ENCODE measurements at regions not wholly inside any gene's neighbourhood (a gene's known extent, or its start where the extent isn't known, plus 50 kb on each side); places are given as distances from the start of the nearest gene placed in this dataset.

- no peak for DNase-seq
Measured at GRCh38 chr10:58885146-58885545, 291.3 kb upstream of the PHYHIPL start.

DNA sequence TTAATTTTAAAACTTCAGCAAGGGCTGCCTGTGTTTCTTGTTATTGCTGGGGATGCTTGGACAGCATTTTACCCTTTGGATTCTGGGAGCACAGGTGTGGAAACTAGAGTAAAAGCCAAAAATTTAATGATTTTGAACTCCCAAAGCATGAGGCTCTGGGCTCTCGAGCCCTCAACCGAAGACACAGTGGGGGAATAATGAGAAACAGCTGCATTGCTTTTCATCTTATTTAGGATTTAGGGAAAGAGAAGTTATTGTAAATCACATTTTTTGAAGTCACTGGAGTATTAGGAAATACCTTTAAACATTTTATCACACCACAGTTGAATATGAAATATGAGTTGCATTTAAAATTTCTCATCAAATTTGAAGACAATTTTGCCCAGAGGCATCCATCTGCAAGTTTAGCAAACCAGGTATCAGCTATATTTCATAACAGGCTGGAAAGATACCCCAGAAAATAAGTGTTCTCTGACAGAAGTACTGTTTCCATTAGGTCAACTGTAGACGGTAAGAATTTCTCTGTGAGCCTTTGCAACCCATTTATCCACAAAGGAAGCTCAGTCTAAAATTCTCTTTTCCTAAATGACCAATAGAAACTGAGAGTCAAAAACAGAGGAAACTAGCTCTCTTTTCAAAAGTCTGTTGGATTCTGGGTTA is 290.6 kb upstream of the PHYHIPL start:
- DNase-seq, result no peak

- peak; percentile 54 for DNase-seq
Measured at GRCh38 chr10:58886406-58886805, 290.0 kb upstream of the PHYHIPL start.

DNA sequence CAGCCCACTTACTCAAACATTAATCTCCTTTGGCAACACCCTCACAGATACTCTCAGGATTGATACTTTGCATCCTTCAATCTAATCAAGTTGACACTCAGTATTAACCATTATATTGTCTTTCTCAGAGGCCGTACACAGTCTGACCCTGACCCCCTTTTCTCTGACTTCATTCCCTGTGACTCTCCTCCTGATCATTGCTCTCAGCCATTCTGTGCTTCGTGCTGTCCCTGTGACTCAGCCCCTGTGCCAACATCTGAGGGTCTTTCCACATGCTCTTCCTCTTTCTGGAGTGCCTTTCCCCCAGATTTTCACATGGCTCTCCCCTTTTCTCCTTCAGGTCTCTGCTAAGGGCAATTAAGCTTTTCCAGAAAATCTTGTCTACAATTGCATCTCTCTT is 289.0 kb upstream of the PHYHIPL start:
- DNase-seq, result no peak

DNA sequence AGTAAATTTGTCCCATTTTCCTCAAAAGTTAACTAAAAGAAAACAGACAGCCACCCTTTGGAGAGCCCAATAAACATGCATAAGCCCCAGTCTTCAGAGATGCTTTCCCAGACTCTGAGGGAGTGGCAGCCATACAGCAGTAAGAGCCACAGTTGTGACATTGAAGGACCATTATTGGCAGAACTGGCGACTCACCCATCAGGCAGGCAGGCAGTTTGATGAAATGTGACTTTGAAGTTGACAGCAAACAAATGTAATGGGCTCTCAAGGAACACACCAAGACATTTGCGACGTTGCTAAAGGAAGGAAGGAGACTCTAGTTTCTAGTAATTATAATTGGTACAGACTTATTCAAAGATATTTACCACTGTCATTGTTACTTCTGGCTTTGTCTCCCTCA is 287.5 kb upstream of the PHYHIPL start:
- no peak for DNase-seq

- no peak for DNase-seq
Measured at GRCh38 chr10:58892031-58892531, 284.4 kb upstream of the PHYHIPL start.

GRCh38 chr10:58894929-58895328 is 281.5 kb upstream of the PHYHIPL start:
- DNase-seq, result no peak

DNA sequence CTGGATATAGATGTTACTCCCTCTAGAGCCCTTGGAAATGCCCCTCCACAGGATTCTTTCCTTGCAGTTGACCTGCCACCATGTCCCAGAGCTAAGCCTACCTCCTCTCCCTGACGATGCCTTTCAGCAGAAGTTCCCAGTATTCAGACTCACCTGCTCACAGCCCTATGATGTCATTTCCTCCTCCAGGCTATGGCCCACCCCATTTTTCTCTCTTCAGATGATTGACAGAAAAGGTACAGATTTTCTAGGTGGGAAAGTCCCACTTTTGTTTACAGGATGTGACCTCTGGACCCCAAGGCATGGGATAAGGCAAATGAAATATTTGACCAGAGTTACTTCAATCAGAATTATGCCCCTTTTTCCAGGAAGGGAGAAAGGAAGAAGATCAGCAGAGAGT is 280.2 kb upstream of the PHYHIPL start:
- DNase-seq, result no peak

DNA sequence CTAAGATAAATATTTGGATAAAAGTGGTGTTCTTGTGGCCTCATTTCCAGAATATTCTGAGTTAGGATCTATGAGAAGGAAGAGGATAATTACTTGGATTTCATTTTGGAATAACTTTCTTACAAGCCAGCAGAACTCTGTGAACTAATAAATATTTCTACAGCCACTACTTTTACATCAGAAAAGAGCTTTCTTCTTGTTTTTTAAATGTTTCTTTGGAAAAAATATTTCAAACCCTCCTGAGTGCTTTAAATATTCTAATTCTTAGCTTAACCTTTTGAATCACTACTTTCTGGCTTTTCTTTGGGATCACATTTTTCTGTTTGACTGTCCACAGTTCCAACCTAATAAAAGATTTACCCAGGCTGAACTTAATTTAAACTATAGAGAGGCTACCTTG is 279.2 kb upstream of the PHYHIPL start:
- DNase-seq, result no peak

- DNase-seq, result no peak
Measured at GRCh38 chr10:58897708-58898107, 278.7 kb upstream of the PHYHIPL start.

DNA sequence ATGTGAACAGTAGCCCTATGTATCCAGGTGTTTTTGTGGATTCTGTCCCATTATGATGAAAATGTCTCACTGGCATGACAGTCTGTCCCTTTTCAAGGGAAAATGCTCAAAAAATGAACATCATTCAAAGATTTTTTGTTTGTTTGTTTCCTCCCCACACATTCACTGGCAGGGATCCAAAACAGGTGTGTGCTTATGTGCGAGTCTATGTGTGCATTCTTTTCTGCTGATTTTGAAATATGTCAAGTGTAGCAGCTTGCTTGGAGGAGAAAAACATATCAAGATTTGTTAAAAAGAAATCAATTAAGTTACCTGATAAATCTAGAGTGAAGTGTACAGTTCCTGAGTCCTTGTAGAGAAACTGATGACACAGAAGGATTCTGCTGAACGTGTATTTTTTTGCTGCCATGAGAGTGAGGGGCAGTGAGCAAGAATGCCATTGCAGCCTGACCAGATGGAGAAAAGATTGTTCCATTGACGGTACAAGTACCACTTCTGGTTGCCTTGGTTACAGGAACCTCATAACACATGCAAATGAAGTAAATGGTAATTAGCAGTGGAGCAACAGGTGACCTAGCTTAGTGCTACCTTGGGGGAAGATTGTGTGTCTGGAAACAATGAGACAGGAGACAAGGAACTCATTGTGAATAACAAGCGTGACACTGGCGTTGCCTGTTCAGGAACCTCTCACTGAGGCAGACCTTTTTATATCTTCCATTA is 277.4 kb upstream of the PHYHIPL start:
- no peak for DNase-seq

- DNase-seq, result no peak
Measured at GRCh38 chr10:58901092-58901646, 275.3 kb upstream of the PHYHIPL start.

GRCh38 chr10:58903071-58903470 is 273.4 kb upstream of the PHYHIPL start:
- DNase-seq, result no peak

DNA sequence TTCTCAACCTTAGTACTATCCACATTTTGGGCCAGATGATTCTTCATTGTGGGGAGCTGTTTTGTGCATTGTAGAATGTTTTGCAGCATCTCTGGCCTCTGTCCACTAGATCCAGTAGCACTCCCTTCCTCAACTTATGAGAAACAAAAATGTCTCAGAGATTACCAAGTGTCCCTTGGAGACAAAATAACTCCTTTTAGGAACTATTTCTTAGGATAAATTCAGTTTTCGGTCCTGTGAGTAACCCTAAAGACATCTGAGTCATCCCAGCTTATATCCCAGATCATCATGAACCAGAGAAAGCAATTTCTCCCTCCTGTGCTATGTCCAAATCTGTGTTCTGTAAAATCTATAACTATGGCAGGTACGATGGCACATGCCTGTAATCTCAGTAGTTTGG is 266.6 kb upstream of the PHYHIPL start:
- DNase-seq, result no peak

- DNase-seq, result no peak
Measured at GRCh38 chr10:58913717-58914116, 262.7 kb upstream of the PHYHIPL start.

GRCh38 chr10:58918887-58919286 is 257.6 kb upstream of the PHYHIPL start:
- DNase-seq, result no peak

- DNase-seq, result peak; percentile 27
Measured at GRCh38 chr10:58919927-58920654, 256.4 kb upstream of the PHYHIPL start.

DNA sequence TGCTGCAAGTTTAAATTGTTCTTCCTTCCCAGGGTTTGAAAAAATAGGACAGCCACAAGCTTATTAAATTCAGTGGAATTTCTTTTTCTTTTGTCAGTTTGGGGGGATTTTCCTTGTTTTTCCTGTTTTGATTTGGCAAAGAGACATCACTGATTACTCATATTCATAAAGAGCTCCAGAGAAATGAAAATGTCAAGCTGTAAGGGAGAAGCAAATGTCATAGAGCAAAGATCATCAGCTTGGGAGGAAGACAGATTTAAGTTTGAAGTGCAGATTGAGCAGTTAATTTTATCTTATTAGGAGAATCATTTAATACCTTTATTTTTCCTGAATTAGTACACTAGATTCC is 255.8 kb upstream of the PHYHIPL start:
- no peak for DNase-seq

GRCh38 chr10:58921421-58921855 is 255.0 kb upstream of the PHYHIPL start:
- DNase-seq, result no peak

GRCh38 chr10:58925381-58925780 is 251.1 kb upstream of the PHYHIPL start:
- no peak for DNase-seq

- no peak for DNase-seq
Measured at GRCh38 chr10:58930500-58930899, 245.9 kb upstream of the PHYHIPL start.

DNA sequence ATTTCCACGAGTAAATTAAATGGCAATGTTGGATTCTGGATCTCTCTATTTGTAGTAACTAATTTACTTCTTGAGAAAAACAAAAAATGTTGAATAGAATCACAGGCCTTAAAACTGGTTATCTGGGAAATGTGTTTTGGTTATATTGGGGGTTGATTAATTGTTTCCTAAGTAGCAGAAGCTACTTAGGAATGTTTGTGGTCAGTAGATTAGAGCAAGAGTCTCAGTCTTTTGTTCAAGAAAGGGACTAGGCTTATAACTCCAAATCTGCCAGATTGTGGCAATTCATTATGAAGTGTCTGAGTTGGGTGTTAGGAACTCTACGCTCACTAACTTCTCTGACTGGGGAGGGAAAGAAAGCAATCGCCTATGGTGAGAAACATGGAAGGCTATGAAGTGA is 244.3 kb upstream of the PHYHIPL start:
- DNase-seq, result no peak

DNA sequence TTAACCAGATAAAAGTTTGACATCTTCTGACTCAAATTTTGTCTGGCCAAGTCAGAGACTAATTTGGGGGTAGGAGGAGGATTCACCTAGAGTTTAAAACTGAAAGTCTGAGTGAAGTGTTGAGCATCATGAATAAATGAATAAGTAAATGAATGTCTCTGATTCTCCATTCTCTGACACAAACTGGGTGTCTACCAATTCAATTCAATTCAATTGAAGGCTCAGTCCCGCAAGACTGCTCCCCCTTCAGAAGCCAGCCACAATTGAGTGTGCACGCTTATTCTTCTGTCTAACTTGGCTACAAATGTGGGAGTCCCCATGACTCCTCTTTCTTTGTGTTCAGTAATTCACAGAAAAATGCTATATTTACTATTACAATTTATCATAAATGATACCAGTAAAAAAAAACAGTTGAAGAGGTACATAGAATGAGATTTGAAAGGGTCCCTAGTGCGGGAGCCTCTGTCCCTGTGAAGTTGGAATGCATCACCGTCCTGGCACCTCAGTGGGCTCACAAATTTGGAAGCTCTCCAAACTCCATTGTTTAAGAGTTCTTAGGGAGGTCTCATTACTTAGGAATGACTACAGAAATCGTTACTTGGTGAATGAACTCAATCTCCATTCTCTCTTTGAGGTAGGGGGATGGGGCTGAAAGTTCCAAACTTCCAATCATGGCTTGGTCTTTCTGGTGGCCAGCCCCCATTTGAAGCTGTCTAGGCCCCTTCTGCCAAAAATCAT is 243.7 kb upstream of the PHYHIPL start:
- DNase-seq, result no peak

All from NCI-H1417 treated with DMSO at 0.1 percent for 48 hours (cell line).